C4-2B (cell line): ENCODE measurements at regions not wholly inside any gene's neighbourhood (a gene's known extent, or its start where the extent isn't known, plus 50 kb on each side); places are given as distances from the start of the nearest gene placed in this dataset.

Experiments
- H3K27ac ChIP-seq: fragments of 450-650 bp; 2 replicates; pipeline ENCODE4 v1.5.1; 2017
- CTCF ChIP-seq: fragments of 450-650 bp; conservative IDR thresholded peaks from 2 replicates; pipeline ENCODE4 v1.5.1; 2017; ENCODE audit warnings: mild to moderate bottlenecking
- ZFX ChIP-seq: fragments of 450-650 bp; IDR thresholded peaks from 2 replicates; pipeline ENCODE4 v1.6.1; 2017

GRCh38 chr12:71046215-71046614 lies 111.6 kb downstream of the TSPAN8 start:
- TF ChIP-seq ZFX: no peak
- no peak for TF ChIP-seq CTCF
- no peak overlapping the region for H3K27ac ChIP-seq

GRCh38 chr12:71045781-71046180 lies 112.0 kb downstream of the TSPAN8 start:
- H3K27ac ChIP-seq: no peak overlapping the region
- TF ChIP-seq ZFX: no peak
- TF ChIP-seq CTCF: no peak

- TF ChIP-seq ZFX (no peak), CTCF (no peak)
Observed at GRCh38 chr12:71041476-71041875, 116.3 kb downstream of the TSPAN8 start.

GRCh38 chr12:71038960-71039359 lies 118.4 kb upstream of the PTPRR start:
- H3K27ac ChIP-seq: no peak overlapping the region
- no peak for TF ChIP-seq CTCF
- no peak for TF ChIP-seq ZFX

More at GRCh38 chr12:71041476-71041875, 116.3 kb downstream of the TSPAN8 start:
- no peak overlapping the region for H3K27ac ChIP-seq

GRCh38 chr12:71036526-71036925 lies 116.0 kb upstream of the PTPRR start:
- TF ChIP-seq CTCF (no peak), ZFX (no peak)
- H3K27ac ChIP-seq: no peak overlapping the region

- TF ChIP-seq ZFX: no peak
- TF ChIP-seq CTCF: no peak
- H3K27ac ChIP-seq: no peak overlapping the region
Observed at GRCh38 chr12:71032933-71033332, 112.4 kb upstream of the PTPRR start.

- no peak for TF ChIP-seq ZFX
- no peak for TF ChIP-seq CTCF
Observed at GRCh38 chr12:71029302-71029701, 108.8 kb upstream of the PTPRR start.

More at GRCh38 chr12:71029302-71029701, 108.8 kb upstream of the PTPRR start:
- no peak overlapping the region for H3K27ac ChIP-seq
